Gastrocnemius medialis (tissue), 4 donors: ENCODE measurements at regions not wholly inside any gene's neighbourhood (a gene's known extent, or its start where the extent isn't known, plus 50 kb on each side); places are given as distances from the start of the nearest gene placed in this dataset.

Experiments used
- ATAC-seq, 2 donors: fragments of 150-250 bp; one replicate each; pipeline ENCODE4 v1.9.1; 2016
- DNase-seq, 2 donors: peaks; one replicate each; pipeline ENCODE4 v3.0.0-alpha.2; 2019
- H3K27ac ChIP-seq, 4 donors: fragments of 200-600 bp; sonication (generic); 1 replicate in 1 of 4; 2 replicates in 3 of 4; pipeline ENCODE4 v1.5.1; 2016 to 2018; ENCODE audit warnings: mild to moderate bottlenecking in 2 of 4, moderate library complexity in 1 of 4
- H3K27me3 ChIP-seq, 3 donors: fragments of 200-600 bp; sonication (generic) in 2 of 3; 1 replicate in 1 of 3; 2 replicates in 2 of 3; pipeline versions ENCODE4 v1.5.1 to v1.6.0; 2016 to 2019; ENCODE audit warnings: mild to moderate bottlenecking in 1 of 3, moderate library complexity in 1 of 3
- H3K36me3 ChIP-seq, 2 donors: fragments of 200-600 bp; sonication (generic) in 1 of 2; one replicate each; pipeline ENCODE4 v1.5.1; 2017 to 2018
- H3K4me1 ChIP-seq, 2 donors: fragments of 200-600 bp; sonication (generic) in 1 of 2; one replicate each; pipeline ENCODE4 v1.5.1; 2016 to 2017; ENCODE audit warnings: mild to moderate bottlenecking in 2 of 2
- H3K4me3 ChIP-seq, 4 donors: fragments of 200-600 bp; sonication (generic) in 3 of 4; 1 replicate in 1 of 4; 2 replicates in 3 of 4; pipeline ENCODE4 v1.5.1; 2016 to 2019; ENCODE audit warnings: mild to moderate bottlenecking in 2 of 4
- H3K9me3 ChIP-seq, 3 donors: fragments of 200-600 bp; sonication (generic) in 2 of 3; 1 replicate in 1 of 3; 2 replicates in 2 of 3; pipeline ENCODE4 v1.5.1; 2016 to 2019
- CTCF ChIP-seq, 5 experiments: fragments of 450-650 bp in 3 of 5; fragments of 200-600 bp in 2 of 5; sonication (generic) in 2 of 5; IDR thresholded peaks in 4 of 5; conservative IDR thresholded peaks in 1 of 5; 1 replicate in 4 of 5; 2 replicates in 1 of 5; pipeline ENCODE4 v1.5.1; 2016 to 2019; ENCODE audit warnings: antibody characterized with exemption in 5 of 5, mild to moderate bottlenecking in 3 of 5, moderate library complexity in 3 of 5
- POLR2A ChIP-seq, 2 donors: fragments of 450-650 bp; IDR thresholded peaks; one replicate each; pipeline ENCODE4 v1.6.1; 2017; ENCODE audit warnings: antibody characterized with exemption in 2 of 2, mild to moderate bottlenecking in 2 of 2, moderate library complexity in 2 of 2
- in situ Hi-C, 4 donors: fragments of 200-750 bp; cut with MboI; loops; one replicate each; pipeline versions ENCODE4 v1.15.0 to v1.8.0; 2017; ENCODE audit warnings: low sequenced_read_pairs in 4 of 4
- intact Hi-C: fragments of 100-400 bp; cut with DNase I; formaldehyde crosslinking; loops from one replicate; pipeline ENCODE4 v1.15.1; 2023; ENCODE audit warnings: low total_unique reads

- H3K4me3 ChIP-seq, result no peak overlapping the region
- intact Hi-C loops (no loop called here), in situ Hi-C loops (loop anchor here in 2 of 4 donors (25.0 kb wide), 1 partner anchor 1417 kb away; no protein-coding TSS in a partner anchor)
- DNase-seq (no peak), ATAC-seq (no peak)
- H3K9me3 ChIP-seq, result no peaks in the 10 kb centered on the region
- no peak overlapping the region for H3K27ac ChIP-seq
- H3K27me3 ChIP-seq, result peaks cover 0 to 3% (median 0%) of the 10 kb centered on the region in 3 donors
- no peak for TF ChIP-seq POLR2A (IDR thresholded peaks at IDR 0.05)
- no peak for TF ChIP-seq CTCF (IDR thresholded peaks at IDR 0.05 in 4 of 5, conservative IDR thresholded peaks at IDR 0.05 in 1 of 5)
- H3K4me1 ChIP-seq, result no peaks in the 10 kb centered on the region
- H3K36me3 ChIP-seq, result no peaks in the 10 kb centered on the region
Observed at GRCh38 chr19:30795727-30796126, 423.5 kb downstream of the ZNF536 start.

GRCh38 chr19:30792561-30793505 lies 420.6 kb downstream of the ZNF536 start:
- in situ Hi-C loops (loop anchor here in 2 of 4 donors (25.0 kb wide), 1 partner anchor 1419 kb away; no protein-coding TSS in a partner anchor), intact Hi-C loops (no loop called here)
- no peak for ATAC-seq
- no peak for DNase-seq
- Histone ChIP-seq H3K4me3 (no peak overlapping the region), H3K27ac (no peak overlapping the region), H3K4me1 (no peaks in the 10 kb centered on the region), H3K27me3 (peaks cover 0 to 3% (median 0%) of the 10 kb centered on the region in 3 donors), H3K9me3 (no peaks in the 10 kb centered on the region), H3K36me3 (no peaks in the 10 kb centered on the region)
- TF ChIP-seq POLR2A (IDR thresholded peaks at IDR 0.05) (no peak), CTCF (IDR thresholded peaks at IDR 0.05 in 4 of 5, conservative IDR thresholded peaks at IDR 0.05 in 1 of 5) (no peak)

DNA sequence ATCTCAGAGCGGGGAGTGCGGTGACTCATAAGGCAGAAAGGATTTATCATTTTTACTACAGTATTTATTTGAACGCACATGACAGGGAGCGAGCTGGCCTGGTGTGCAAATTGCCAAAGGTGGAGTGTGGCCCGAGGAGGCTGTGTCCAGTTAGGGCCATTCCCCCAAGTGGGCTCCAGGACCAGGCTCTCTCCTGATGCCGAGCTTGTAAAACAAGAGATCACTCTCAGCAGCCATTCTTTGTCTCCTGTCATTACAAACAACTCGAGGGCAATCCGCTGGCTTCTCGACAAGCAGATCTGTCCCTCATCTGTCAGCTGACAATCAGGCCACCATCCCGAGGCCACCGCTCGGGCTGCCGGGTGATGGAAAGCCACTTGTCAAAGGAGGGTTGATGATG lies 418.9 kb downstream of the ZNF536 start:
- DNase-seq (no peak), ATAC-seq (no peak)
- Histone ChIP-seq H3K27me3 (peaks cover 0 to 3% (median 0%) of the 10 kb centered on the region in 3 donors), H3K4me3 (no peak overlapping the region), H3K27ac (no peak overlapping the region), H3K36me3 (no peaks in the 10 kb centered on the region), H3K4me1 (no peaks in the 10 kb centered on the region), H3K9me3 (no peaks in the 10 kb centered on the region)
- in situ Hi-C loops (loop anchor here in 2 of 4 donors (25.0 kb wide), 1 partner anchor 1421 kb away; no protein-coding TSS in a partner anchor), intact Hi-C loops (no loop called here)
- TF ChIP-seq CTCF (IDR thresholded peaks at IDR 0.05 in 4 of 5, conservative IDR thresholded peaks at IDR 0.05 in 1 of 5) (no peak), POLR2A (IDR thresholded peaks at IDR 0.05) (no peak)

- Histone ChIP-seq H3K9me3 (no peaks in the 10 kb centered on the region), H3K4me1 (no peaks in the 10 kb centered on the region), H3K27me3 (peaks cover 0 to 3% (median 0%) of the 10 kb centered on the region in 3 donors), H3K4me3 (no peak overlapping the region), H3K36me3 (no peaks in the 10 kb centered on the region), H3K27ac (no peak overlapping the region)
- DNase-seq (no peak), ATAC-seq (no peak)
- TF ChIP-seq POLR2A (IDR thresholded peaks at IDR 0.05), result no peak
- in situ Hi-C loops, result loop anchor here in 2 of 4 donors (25.0 kb wide), 1 partner anchor 1422 kb away; no protein-coding TSS in a partner anchor
- intact Hi-C loops, result no loop called here
Observed at GRCh38 chr19:30790056-30790680, 418.0 kb downstream of the ZNF536 start.
